Liver (tissue), 8 donors: ENCODE measurements at regions not wholly inside any gene's neighbourhood (a gene's known extent, or its start where the extent isn't known, plus 50 kb on each side); places are given as distances from the start of the nearest gene placed in this dataset.

Source experiments
- DNase-seq: peaks from one replicate; pipeline ENCODE4 v3.0.0-alpha.2; 2017; ENCODE audit warnings: low spot score
- H3K27ac ChIP-seq, 2 donors: one replicate each; pipeline ENCODE4 v1.7.0; 2013; ENCODE audit warnings: inconsistent platforms in 2 of 2, low read length in 2 of 2, control low read depth in 1 of 2, low read depth in 1 of 2, mild to moderate bottlenecking in 1 of 2
- H3K27me3 ChIP-seq, 4 donors: one replicate each; pipeline versions ENCODE4 v1.6.1 to v1.7.0; 2013; ENCODE audit warnings: low read length in 3 of 4, inconsistent platforms in 1 of 4, mild to moderate bottlenecking in 1 of 4, moderate library complexity in 1 of 4; ENCODE audit not compliant: control insufficient read depth in 4 of 4, insufficient read depth in 4 of 4
- H3K36me3 ChIP-seq, 4 donors: one replicate each; pipeline versions ENCODE4 v1.6.1 to v1.7.0; 2013; ENCODE audit warnings: low read length in 3 of 4, mild to moderate bottlenecking in 3 of 4, low read depth in 1 of 4, moderate library complexity in 1 of 4; ENCODE audit not compliant: control insufficient read depth in 4 of 4, insufficient read depth in 3 of 4
- H3K4me1 ChIP-seq, 4 donors: one replicate each; pipeline versions ENCODE4 v1.6.1 to v1.7.0; 2013; ENCODE audit warnings: low read length in 3 of 4, mild to moderate bottlenecking in 3 of 4, moderate library complexity in 1 of 4; ENCODE audit not compliant: control insufficient read depth in 4 of 4, insufficient read depth in 4 of 4
- H3K4me3 ChIP-seq, 3 donors: one replicate each; pipeline versions ENCODE4 v1.6.1 to v1.7.0; 2013; ENCODE audit warnings: low read length in 3 of 3, control low read depth in 1 of 3, low read depth in 1 of 3, mild to moderate bottlenecking in 1 of 3
- H3K9ac ChIP-seq, 2 donors: one replicate each; pipeline ENCODE4 v1.7.0; 2013; ENCODE audit warnings: low read length in 2 of 2, mild to moderate bottlenecking in 2 of 2, moderate library complexity in 2 of 2, control low read depth in 1 of 2, low read depth in 1 of 2
- H3K9me3 ChIP-seq, 4 donors: one replicate each; pipeline versions ENCODE4 v1.6.1 to v1.7.0; 2013; ENCODE audit warnings: low read length in 3 of 4; ENCODE audit not compliant: control insufficient read depth in 4 of 4
- EGR1 ChIP-seq, 2 donors: IDR thresholded peaks; 2 replicates each; pipeline ENCODE4 v1.6.1; 2016 to 2018; ENCODE audit warnings: antibody characterized with exemption in 2 of 2, low read depth in 2 of 2
- FOXA1 ChIP-seq: IDR thresholded peaks from 2 replicates; pipeline ENCODE4 v1.6.1; 2016; ENCODE audit warnings: antibody characterized with exemption
- FOXA2 ChIP-seq: IDR thresholded peaks from 2 replicates; pipeline ENCODE4 v1.6.1; 2016; ENCODE audit warnings: antibody characterized with exemption
- HNF4A ChIP-seq, 2 donors: conservative IDR thresholded peaks; 2 replicates each; pipeline ENCODE4 v1.6.1; 2016; ENCODE audit warnings: antibody characterized with exemption in 2 of 2, mild to moderate bottlenecking in 2 of 2
- HNF4G ChIP-seq: IDR thresholded peaks from 2 replicates; pipeline ENCODE4 v1.6.1; 2016; ENCODE audit warnings: antibody characterized with exemption
- JUND ChIP-seq, 2 donors: IDR thresholded peaks; 2 replicates each; pipeline ENCODE4 v1.6.1; 2016; ENCODE audit warnings: antibody characterized with exemption in 2 of 2
- NR2F2 ChIP-seq: IDR thresholded peaks from 2 replicates; pipeline ENCODE4 v1.6.1; 2016; ENCODE audit warnings: antibody characterized with exemption
- RXRA ChIP-seq, 2 donors: IDR thresholded peaks; 2 replicates each; pipeline ENCODE4 v1.6.1; 2017 to 2018; ENCODE audit warnings: antibody characterized with exemption in 2 of 2, mild to moderate bottlenecking in 1 of 2
- TAF1 ChIP-seq: conservative IDR thresholded peaks from 2 replicates; pipeline ENCODE4 v1.6.1; 2016; ENCODE audit warnings: antibody characterized with exemption, mild to moderate bottlenecking
- WGBS: extraction: QIAGEN DNeasy Blood & Tissue Kit; methylation state at CpG from one replicate; pipeline ENCODE4 v1.1.7; 2013; 5-methylcytosine and 5-hydroxymethylcytosine counted together
- TF ChIP-seq, protein P1 (sequence below): IDR thresholded peaks from 2 replicates; pipeline ENCODE4 v1.6.1; 2016; ENCODE audit warnings: antibody characterized with exemption, mild to moderate bottlenecking
- TF ChIP-seq, protein P2 (sequence below): fragments of 150-350 bp; IDR thresholded peaks from 2 replicates; pipeline ENCODE4 v1.5.1; 2017; ENCODE audit warnings: improper control_type of control experiment, low read depth, low read length; ENCODE audit not compliant: missing input control
- TF ChIP-seq, protein P3 (sequence below): IDR thresholded peaks from 2 replicates; pipeline ENCODE4 v1.6.1; 2016; ENCODE audit warnings: antibody characterized with exemption
- TF ChIP-seq, protein P4 (sequence below): IDR thresholded peaks from 2 replicates; pipeline ENCODE4 v1.6.1; 2016; ENCODE audit warnings: antibody characterized with exemption
- donor health status: healthy.
- donor health status: healthy.
- donor health status: healthy.
- donor health status: healthy.
- donor health status: healthy.

DNA sequence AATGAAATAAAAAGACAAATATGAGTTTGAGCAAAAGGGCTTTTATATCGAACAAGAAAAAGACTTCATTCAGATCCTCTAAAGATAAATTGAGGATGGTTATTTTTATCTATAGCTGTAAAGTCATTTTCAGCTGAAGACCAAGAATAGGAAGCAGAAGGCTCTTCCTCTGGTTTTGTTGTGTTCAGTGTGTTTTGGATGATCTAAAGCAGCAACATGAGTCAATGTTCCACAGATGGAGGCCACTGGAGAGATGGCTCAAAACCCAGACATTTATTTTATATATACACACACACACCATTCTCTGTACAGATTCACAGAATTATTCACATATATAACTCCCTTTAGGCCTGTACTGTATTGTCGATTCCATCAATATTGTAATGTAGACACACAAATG lies 424.3 kb downstream of the MBD2 start:
- DNase-seq, result no peak
- H3K36me3 ChIP-seq, result no peaks in the 10 kb centered on the region
- no peak overlapping the region for H3K9ac ChIP-seq
- TF ChIP-seq FOXA2 (no peak), NR2F2 (no peak), RXRA (IDR thresholded peaks at IDR 0.05) (no peak), HNF4A (conservative IDR thresholded peaks at IDR 0.05) (no peak), FOXA1 (no peak), HNF4G (no peak), EGR1 (IDR thresholded peaks at IDR 0.05; ENCODE audit: low read depth in 2 of 2) (no peak)
- TF ChIP-seq, protein P1, sequence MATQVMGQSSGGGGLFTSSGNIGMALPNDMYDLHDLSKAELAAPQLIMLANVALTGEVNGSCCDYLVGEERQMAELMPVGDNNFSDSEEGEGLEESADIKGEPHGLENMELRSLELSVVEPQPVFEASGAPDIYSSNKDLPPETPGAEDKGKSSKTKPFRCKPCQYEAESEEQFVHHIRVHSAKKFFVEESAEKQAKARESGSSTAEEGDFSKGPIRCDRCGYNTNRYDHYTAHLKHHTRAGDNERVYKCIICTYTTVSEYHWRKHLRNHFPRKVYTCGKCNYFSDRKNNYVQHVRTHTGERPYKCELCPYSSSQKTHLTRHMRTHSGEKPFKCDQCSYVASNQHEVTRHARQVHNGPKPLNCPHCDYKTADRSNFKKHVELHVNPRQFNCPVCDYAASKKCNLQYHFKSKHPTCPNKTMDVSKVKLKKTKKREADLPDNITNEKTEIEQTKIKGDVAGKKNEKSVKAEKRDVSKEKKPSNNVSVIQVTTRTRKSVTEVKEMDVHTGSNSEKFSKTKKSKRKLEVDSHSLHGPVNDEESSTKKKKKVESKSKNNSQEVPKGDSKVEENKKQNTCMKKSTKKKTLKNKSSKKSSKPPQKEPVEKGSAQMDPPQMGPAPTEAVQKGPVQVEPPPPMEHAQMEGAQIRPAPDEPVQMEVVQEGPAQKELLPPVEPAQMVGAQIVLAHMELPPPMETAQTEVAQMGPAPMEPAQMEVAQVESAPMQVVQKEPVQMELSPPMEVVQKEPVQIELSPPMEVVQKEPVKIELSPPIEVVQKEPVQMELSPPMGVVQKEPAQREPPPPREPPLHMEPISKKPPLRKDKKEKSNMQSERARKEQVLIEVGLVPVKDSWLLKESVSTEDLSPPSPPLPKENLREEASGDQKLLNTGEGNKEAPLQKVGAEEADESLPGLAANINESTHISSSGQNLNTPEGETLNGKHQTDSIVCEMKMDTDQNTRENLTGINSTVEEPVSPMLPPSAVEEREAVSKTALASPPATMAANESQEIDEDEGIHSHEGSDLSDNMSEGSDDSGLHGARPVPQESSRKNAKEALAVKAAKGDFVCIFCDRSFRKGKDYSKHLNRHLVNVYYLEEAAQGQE, result no peak
- TF ChIP-seq, protein P2, sequence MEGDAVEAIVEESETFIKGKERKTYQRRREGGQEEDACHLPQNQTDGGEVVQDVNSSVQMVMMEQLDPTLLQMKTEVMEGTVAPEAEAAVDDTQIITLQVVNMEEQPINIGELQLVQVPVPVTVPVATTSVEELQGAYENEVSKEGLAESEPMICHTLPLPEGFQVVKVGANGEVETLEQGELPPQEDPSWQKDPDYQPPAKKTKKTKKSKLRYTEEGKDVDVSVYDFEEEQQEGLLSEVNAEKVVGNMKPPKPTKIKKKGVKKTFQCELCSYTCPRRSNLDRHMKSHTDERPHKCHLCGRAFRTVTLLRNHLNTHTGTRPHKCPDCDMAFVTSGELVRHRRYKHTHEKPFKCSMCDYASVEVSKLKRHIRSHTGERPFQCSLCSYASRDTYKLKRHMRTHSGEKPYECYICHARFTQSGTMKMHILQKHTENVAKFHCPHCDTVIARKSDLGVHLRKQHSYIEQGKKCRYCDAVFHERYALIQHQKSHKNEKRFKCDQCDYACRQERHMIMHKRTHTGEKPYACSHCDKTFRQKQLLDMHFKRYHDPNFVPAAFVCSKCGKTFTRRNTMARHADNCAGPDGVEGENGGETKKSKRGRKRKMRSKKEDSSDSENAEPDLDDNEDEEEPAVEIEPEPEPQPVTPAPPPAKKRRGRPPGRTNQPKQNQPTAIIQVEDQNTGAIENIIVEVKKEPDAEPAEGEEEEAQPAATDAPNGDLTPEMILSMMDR, result no peak
- TF ChIP-seq, protein P3, sequence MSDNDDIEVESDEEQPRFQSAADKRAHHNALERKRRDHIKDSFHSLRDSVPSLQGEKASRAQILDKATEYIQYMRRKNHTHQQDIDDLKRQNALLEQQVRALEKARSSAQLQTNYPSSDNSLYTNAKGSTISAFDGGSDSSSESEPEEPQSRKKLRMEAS, result no peak
- TF ChIP-seq, protein P4, sequence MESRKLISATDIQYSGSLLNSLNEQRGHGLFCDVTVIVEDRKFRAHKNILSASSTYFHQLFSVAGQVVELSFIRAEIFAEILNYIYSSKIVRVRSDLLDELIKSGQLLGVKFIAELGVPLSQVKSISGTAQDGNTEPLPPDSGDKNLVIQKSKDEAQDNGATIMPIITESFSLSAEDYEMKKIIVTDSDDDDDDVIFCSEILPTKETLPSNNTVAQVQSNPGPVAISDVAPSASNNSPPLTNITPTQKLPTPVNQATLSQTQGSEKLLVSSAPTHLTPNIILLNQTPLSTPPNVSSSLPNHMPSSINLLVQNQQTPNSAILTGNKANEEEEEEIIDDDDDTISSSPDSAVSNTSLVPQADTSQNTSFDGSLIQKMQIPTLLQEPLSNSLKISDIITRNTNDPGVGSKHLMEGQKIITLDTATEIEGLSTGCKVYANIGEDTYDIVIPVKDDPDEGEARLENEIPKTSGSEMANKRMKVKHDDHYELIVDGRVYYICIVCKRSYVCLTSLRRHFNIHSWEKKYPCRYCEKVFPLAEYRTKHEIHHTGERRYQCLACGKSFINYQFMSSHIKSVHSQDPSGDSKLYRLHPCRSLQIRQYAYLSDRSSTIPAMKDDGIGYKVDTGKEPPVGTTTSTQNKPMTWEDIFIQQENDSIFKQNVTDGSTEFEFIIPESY, result no peak
- no peak overlapping the region for H3K27ac ChIP-seq
- no peak overlapping the region for H3K4me3 ChIP-seq
- H3K9me3 ChIP-seq, result peaks cover 0 to 6% (median 0%) of the 10 kb centered on the region in 4 donors
- no peaks in the 10 kb centered on the region for H3K4me1 ChIP-seq
- no peaks in the 10 kb centered on the region for H3K27me3 ChIP-seq
- WGBS, result 89% methylated on average over 2 of the region's 2 CpGs

DNA sequence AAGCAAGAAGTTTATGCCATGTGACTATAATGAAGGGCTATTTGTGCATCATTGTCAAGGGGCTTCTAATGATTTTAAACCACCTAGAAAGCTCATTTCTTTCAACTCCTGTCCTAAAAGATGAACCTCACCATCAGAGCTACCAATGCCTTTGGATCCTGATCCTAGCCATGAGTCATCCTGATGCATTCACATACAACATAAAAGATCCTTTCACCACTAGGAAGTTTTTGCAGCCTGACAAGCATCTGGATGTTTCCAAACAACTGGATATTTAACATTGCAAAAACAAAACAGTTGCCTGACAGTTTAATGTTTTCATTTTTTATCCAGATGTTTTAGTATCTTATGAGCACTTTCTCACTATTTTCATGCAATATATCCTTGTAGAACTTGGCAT lies 425.3 kb downstream of the MBD2 start:
- H3K36me3 ChIP-seq, result no peaks in the 10 kb centered on the region
- H3K4me1 ChIP-seq, result no peaks in the 10 kb centered on the region
- TF ChIP-seq FOXA2 (no peak), TAF1 (no peak), RXRA (IDR thresholded peaks at IDR 0.05) (no peak), FOXA1 (no peak), JUND (IDR thresholded peaks at IDR 0.05) (no peak)
- no peaks in the 10 kb centered on the region for H3K9me3 ChIP-seq
- H3K27ac ChIP-seq, result no peak overlapping the region
- no peak overlapping the region for H3K9ac ChIP-seq
- DNase-seq, result no peak
- H3K4me3 ChIP-seq, result no peak overlapping the region
- no peaks in the 10 kb centered on the region for H3K27me3 ChIP-seq
